NCI-H1417 treated with DMSO at 0.1 percent for 48 hours (cell line): ENCODE measurements at regions not wholly inside any gene's neighbourhood (a gene's known extent, or its start where the extent isn't known, plus 50 kb on each side); places are given as distances from the start of the nearest gene placed in this dataset.

Experiments used
- DNase-seq: peaks from one replicate; lab custom pipeline; 2025; lab: John Stamatoyannopoulos, UW

DNA sequence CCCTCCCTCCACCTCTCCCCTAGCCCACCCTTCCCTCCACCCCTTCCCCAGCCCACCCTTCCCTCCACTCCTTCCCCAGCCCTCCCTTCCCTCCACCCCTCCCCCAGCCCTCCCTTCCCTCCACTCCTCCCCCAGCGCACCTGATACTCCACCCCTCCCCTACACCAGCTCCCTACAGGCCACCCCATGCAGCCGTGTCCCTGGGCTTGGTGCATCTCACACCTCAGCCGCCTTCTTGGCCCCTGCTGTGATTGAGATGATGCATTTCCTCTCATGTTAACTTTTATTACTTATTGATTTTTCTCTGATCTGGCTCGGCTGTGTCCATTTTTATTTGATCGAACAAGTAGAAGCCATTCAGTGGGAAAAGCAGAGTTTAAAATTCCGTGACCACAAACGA, 243.8 kb downstream of the MATN1 start:
- DNase-seq = no peak

GRCh38 chr1:30478799-30479563, 244.4 kb downstream of the MATN1 start:
- DNase-seq = no peak

DNA sequence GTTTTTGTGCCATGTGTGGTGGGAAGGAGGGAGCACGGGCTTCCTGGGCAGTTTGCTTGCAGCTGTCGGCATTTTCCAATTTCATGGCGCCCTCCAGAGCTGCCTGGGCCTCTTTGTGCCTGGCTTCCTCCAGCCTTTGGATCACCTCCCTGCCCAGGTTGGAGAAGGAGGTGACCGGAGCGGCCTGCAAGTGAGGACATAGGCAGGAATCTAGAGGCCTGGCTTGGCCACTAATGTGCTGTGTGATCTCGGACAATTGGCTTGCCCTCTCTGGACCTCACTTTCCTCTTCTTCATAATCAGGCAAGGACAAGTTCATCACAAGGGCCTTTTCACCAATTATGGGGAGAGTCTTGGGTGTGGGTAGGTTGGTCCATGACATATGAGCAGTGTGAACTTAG, 245.1 kb downstream of the MATN1 start:
- no peak for DNase-seq

DNA sequence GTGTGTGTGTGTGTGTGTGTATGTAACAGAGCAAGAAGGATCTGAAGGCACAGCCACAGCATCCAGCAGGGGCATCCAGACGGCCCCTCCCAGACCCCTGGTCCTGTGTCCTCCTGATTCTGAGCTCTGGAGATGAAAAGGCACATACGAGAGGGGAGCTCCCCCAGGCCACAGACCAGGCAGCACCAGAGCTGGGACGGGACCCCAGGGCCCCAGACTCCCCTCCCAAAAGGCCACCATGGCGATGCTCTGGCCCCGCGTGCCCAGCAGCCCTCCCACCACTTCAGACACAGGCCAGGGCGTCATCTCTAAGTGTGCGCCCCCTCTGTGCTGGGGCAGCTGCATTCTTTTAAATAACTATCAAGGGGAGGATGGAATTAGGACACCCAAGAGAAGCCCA, 245.8 kb downstream of the MATN1 start:
- DNase-seq = no peak

DNA sequence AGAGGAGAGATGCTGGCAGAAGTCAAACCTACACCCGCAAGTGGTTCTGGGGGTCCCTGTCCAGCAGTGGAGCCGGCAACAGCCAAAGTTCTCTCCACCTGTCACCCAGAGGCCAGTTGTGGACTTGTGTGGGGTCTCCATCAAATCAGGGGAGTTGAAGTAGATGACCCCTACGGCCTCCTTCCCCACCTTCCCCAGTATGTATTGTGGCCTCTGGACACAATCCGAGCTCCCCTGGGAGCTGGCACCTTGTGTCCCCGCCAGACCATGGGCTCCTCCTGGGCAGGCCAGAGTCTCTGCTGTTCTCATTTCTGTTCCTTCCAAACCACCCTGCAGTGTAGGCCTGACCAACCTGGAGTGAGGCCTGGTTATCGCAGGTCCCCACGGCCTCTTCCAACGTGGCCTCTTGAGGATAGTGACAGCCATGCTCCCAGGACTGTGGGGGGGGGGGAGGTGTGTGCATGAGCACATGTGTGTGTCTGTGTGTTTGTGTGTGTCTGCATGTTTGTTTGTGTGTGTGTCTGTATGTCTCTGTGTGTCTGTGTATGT, 246.4 kb downstream of the MATN1 start:
- no peak for DNase-seq

GRCh38 chr1:30476476-30476875, 246.9 kb downstream of the MATN1 start:
- DNase-seq = no peak

GRCh38 chr1:30475966-30476365, 247.4 kb downstream of the MATN1 start:
- DNase-seq = no peak

GRCh38 chr1:30475201-30475600, 248.2 kb downstream of the MATN1 start:
- no peak for DNase-seq

DNA sequence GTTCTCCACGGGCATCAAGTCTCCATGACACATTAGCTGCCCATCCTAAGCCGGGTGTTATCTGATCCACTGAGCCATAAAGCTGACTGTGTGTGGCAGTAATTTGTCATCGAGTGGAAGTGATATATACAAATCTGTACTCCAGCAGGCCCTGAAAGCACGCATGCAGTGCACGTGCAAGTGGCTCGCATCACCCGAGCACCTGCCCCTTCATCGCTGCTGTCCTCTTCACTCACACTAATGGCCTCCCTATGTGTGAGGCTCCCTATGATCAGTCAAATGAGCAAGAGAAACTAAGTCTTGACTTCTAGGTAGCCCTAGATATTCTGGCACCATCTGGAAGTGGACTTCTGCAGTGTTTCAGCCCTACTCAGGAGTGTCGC, 248.6 kb downstream of the MATN1 start:
- no peak for DNase-seq

- no peak for DNase-seq
Measured at GRCh38 chr1:30473922-30474817, 249.2 kb downstream of the MATN1 start.

GRCh38 chr1:30472526-30472925, 250.9 kb downstream of the MATN1 start:
- no peak for DNase-seq

GRCh38 chr1:30472009-30472408, 251.4 kb downstream of the MATN1 start:
- no peak for DNase-seq

DNA sequence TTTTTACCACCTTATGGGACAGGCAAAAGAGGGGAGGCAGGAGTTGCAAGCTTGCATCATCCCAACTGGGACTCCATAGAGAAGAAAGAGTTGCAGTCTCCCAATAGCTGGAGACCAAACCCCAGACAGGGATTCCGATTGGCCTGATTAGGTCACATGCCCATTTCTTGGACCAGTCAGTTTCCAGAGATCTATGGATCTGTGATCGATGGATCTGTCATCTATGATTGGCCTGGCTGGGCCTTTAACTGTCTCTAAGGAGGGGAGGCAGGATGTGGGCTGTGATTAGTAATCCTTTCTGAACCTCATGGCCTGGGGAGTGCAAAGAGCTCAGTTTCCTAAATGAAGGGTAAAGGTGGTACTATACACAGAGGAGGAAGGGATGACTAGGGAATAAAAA, 252.1 kb downstream of the MATN1 start:
- no peak for DNase-seq

DNA sequence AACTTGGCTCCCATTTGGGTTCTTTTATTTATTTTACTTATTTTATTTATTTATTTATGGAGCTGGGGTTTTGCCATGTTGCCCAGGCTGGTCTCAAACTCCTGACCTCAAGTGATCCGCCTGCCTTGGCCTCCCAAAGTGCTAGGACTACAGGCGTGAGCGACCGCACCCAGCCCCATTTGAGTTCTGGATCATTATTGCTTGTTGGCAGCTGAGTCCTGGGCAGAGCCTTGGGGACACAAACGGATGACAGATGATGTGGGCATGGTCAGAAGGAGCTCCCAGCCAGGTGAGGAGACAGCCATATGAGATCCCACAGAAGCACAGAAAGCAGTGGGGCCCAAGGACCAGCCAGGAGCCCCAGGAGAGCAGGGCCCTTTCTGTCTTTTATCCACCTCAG, 254.0 kb downstream of the MATN1 start:
- no peak for DNase-seq

- no peak for DNase-seq
Measured at GRCh38 chr1:30467101-30467500, 256.3 kb downstream of the MATN1 start.

GRCh38 chr1:30466610-30467009, 256.8 kb downstream of the MATN1 start:
- no peak for DNase-seq

- DNase-seq = no peak
Measured at GRCh38 chr1:30466026-30466425, 257.4 kb downstream of the MATN1 start.

DNA sequence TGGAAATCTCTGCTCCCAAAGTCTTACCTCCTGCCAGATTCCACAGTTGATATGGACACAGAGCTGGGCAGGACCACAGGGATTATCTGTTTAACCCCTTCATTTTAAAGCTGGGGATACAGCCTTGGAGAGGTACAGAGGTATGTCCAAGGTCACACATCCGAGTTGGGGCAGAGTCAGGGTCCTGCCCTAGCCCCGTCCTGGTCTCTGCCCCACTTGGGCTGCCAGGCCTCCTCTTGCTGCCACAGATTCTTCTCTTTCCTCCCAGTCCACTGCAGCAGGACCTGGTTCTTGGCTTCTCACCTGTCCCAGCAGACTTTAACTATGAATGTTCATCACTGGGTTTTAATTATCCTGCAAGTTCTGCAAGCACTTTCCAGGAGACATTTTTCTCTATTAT, 258.3 kb downstream of the MATN1 start:
- no peak for DNase-seq

GRCh38 chr1:30464187-30464617, 259.2 kb downstream of the MATN1 start:
- no peak for DNase-seq

- no peak for DNase-seq
Measured at GRCh38 chr1:30462826-30463425, 260.5 kb downstream of the MATN1 start.

- DNase-seq = no peak
Measured at GRCh38 chr1:30462166-30462565, 261.2 kb downstream of the MATN1 start.

- no peak for DNase-seq
Measured at GRCh38 chr1:30461640-30462039, 261.7 kb downstream of the MATN1 start.

GRCh38 chr1:30460661-30461060, 262.7 kb downstream of the MATN1 start:
- no peak for DNase-seq
